Stimulated activated naive CD8-positive, alpha-beta T cell treated with anti-CD3 and anti-CD28 coated beads, Interleukin-15, Interleukin-2, amounts not matched to agents 100 U/mL and 50 U/mL, for 24 hours (primary cell): ENCODE measurements at regions not wholly inside any gene's neighbourhood (a gene's known extent, or its start where the extent isn't known, plus 50 kb on each side); places are given as distances from the start of the nearest gene placed in this dataset.

Source experiments
- ATAC-seq: fragments of 150-1000 bp; cut with Tn5 transposase; one replicate; pipeline ENCODE4 v1.10.0; 2021
- DNase-seq: peaks from one replicate; pipeline ENCODE4 v3.0.0; 2021

- ATAC-seq (no peak), DNase-seq (no peak)
Measured at GRCh38 chr2:138838851-138839620, 58.8 kb upstream of the NXPH2 start.

- ATAC-seq (no peak), DNase-seq (no peak)
Measured at GRCh38 chr2:138831691-138832090, 51.5 kb upstream of the NXPH2 start.

DNA sequence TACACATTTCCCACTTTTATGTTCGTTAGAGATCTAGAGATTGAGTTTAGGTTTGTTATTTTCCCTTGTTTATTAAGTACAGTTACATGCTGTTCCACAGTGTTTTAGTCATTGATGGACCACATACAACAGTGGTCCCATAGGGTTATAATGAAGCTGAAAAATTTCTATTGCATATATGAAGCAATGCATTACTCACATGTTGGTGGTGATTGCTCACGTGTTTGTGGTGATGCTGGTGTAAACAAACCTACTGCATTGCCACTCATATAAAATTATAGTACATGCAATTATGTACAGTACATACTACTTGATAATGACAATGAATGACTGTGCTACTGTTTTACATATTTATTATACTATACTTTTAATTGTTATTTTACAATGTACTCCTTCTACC is 51.0 kb upstream of the NXPH2 start:
- no peak for ATAC-seq

DNA sequence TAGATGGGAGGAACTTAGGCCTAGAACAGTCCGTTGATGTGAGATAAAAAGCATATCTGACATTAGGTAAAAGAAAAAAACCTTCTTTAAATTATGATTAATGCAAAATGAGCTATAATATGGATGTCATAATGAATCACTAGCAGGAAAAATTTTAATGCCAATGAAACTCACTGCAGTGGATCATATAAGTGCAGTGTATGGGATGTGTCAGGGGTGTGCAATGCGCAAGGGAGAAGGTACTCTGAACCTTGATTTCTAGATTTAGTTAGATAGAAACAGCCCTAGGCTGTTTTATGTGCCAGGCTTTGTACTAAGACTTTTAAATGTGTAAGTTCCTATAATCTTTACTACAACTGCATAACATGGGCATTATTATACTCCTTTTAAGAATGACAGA is 50.4 kb upstream of the NXPH2 start:
- no peak for ATAC-seq

More for the DNA sequence above, 51.0 kb upstream of the NXPH2 start:
- DNase-seq, result no peak

More for the DNA sequence above, 50.4 kb upstream of the NXPH2 start:
- no peak for DNase-seq
